ENCODE measurements at regions not wholly inside any gene's neighbourhood (a gene's known extent, or its start where the extent isn't known, plus 50 kb on each side); places are given as distances from the start of the nearest gene placed in this dataset.

DNA sequence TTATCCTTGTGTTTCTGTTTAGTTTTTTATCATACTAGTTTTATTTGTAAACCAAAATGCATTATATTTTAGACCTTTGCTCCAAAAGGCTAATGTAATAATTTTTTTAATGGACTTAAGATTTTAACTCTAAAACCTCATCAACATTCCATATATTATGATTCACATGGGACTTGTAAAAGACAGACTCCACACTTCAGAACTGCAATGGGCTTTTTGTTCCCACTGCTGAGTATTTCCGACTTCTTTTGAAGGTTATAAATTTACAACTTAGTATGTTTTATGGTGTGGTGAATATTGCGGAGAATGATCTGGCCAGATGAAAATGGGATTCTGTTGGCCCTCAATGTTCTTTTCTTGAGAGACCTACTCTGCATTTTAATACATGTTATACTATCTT is 678.5 kb downstream of the USP25 start:
- TF ChIP-seq, protein P1, sequence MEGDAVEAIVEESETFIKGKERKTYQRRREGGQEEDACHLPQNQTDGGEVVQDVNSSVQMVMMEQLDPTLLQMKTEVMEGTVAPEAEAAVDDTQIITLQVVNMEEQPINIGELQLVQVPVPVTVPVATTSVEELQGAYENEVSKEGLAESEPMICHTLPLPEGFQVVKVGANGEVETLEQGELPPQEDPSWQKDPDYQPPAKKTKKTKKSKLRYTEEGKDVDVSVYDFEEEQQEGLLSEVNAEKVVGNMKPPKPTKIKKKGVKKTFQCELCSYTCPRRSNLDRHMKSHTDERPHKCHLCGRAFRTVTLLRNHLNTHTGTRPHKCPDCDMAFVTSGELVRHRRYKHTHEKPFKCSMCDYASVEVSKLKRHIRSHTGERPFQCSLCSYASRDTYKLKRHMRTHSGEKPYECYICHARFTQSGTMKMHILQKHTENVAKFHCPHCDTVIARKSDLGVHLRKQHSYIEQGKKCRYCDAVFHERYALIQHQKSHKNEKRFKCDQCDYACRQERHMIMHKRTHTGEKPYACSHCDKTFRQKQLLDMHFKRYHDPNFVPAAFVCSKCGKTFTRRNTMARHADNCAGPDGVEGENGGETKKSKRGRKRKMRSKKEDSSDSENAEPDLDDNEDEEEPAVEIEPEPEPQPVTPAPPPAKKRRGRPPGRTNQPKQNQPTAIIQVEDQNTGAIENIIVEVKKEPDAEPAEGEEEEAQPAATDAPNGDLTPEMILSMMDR (IDR thresholded peaks at IDR 0.05; ENCODE audit: extremely low read depth, insufficient read depth, missing control alignments), result no peak
- no peak for DNase-seq (ENCODE audit: low spot score)
- in situ Hi-C loops (cut with MboI; ENCODE audit: low pct_unique_long_range_greater_than_20kb, low sequenced_read_pairs, unreplicated experiment), result no loop called here

DNA sequence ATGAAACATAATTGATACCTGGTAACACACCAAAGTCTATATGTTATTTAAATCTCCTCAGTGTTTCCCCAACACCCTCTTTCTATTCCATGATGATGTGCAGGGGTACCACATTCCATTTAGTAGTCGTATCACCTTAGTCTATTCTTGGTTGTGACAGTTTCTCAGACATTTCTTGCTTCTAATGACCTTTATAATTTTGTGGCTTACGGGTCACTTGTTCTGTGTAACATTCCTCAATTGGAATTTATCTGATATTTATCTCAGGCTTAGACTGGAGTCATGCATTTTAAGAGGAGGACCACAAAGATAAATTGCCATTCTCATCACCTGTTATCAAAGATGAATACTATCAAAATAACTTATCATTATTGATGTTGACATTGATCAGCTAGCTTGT is 679.6 kb downstream of the USP25 start:
- no peak for DNase-seq (ENCODE audit: low spot score)
- in situ Hi-C loops (cut with MboI; ENCODE audit: low pct_unique_long_range_greater_than_20kb, low sequenced_read_pairs, unreplicated experiment), result no loop called here
- TF ChIP-seq, protein P1 (IDR thresholded peaks at IDR 0.05; ENCODE audit: extremely low read depth, insufficient read depth, missing control alignments), result no peak

DNA sequence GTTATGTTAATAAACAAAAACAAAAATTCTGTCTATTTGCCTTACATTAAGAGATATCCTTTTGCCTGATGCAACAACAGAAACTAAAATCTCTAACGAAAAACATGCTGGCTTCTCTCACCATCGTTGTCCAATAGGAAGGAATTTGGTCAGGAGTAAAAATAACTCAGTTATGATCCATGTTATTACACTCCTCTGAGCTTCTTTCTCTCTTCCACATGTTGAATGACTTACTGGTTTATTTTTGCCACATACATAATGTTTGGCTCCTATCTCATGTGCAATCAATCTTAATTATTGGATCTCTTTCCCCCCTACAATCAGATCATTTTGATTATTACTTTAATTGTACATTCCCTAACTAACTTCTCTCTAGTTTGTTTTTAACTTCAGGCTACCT is 688.4 kb downstream of the USP25 start:
- TF ChIP-seq, protein P1 (IDR thresholded peaks at IDR 0.05; ENCODE audit: extremely low read depth, insufficient read depth, missing control alignments), result no peak
- in situ Hi-C loops (cut with MboI; ENCODE audit: low pct_unique_long_range_greater_than_20kb, low sequenced_read_pairs, unreplicated experiment), result no loop called here
- DNase-seq (ENCODE audit: low spot score), result no peak

DNA sequence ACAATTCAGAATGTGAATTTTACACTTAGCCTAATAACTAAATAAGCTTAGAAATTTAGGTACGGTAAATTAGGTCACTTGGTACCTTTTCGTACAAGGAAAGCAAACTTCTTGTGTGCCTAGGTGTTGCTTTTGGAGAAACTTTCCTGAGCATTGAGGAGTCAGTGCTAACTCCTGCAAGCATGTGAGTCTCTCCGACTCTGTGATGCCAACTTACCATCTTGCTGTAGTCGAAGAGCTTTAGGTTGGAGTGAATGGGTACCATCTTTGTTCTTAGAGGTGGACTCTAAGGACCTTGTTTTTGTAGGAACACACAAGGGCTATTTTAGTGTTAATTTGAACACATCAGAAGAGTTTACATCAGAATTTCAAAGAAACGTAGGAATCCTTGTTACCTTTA is 688.9 kb downstream of the USP25 start:
- TF ChIP-seq, protein P1 (IDR thresholded peaks at IDR 0.05; ENCODE audit: extremely low read depth, insufficient read depth, missing control alignments), result no peak
- no peak for DNase-seq (ENCODE audit: low spot score)
- in situ Hi-C loops (cut with MboI; ENCODE audit: low pct_unique_long_range_greater_than_20kb, low sequenced_read_pairs, unreplicated experiment), result no loop called here

DNA sequence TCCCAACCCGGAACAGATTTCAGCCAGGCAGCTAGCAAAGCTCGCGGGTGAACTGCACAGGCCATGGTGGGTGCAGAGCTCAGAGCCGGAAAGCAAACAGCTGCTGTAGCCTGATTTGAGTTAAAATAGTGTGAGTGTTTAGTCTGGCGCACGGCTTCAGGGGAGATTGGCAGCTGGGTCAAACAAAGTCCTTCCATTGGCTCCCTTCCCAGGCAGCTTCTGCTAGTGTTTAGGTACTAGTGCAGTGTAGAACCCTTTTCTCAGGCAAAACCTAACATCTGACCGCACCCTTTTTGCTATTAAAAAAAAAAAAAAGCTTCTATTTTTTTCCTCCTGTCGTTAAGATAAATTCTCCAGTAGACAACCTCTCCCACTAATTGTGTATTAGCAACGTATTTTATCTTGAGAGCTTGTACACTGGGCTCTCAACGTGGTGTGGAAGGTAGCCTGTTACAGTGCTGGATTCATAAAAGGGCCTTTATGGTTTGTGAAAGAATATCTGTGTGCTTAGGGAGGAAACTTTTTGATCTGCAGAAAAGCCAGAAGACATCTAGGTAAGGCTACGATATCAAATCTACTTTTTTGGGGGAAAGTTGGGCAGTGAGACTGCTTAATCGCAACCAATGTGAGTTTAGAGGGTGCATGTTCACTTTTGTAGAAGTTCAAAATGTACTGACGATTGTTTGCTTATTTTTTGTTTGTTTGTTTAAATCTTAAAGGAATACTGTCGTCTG is 689.6 kb downstream of the USP25 start:
- TF ChIP-seq, protein P1 (IDR thresholded peaks at IDR 0.05; ENCODE audit: extremely low read depth, insufficient read depth, missing control alignments), result no peak
- no peak for DNase-seq (ENCODE audit: low spot score)
- in situ Hi-C loops (cut with MboI; ENCODE audit: low pct_unique_long_range_greater_than_20kb, low sequenced_read_pairs, unreplicated experiment), result no loop called here

DNA sequence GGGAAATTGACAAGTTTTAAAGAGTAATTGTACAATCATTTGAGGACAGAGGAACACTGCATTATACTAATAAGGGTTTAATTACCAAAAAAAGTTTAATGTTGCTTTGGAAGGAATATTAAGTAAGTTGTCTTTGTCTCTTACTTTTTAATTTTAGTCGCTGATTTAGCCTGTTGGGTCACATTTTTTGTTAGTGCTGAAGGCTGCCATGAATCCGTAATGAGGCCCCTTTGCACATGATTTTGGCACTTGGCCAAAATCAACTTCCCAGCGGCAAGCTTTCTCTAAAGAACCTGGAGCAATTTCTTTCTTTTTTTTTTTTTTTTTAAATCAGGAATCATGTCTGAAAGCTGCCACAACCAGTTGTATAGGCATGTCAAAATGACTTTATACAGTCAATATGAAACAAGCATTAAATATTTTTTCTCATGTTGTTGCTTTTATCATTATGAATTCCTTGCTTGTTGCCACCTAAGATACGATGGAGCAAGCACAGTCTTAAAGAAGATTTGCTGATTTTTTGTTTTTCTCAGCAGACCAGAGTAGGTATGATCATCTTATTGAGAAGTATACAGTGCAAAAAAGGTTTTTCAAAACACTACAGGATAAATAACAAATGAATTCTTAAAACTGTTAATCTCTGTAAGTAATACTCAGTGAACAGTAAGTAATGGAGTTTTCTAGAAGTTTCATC is 690.4 kb downstream of the USP25 start:
- in situ Hi-C loops (cut with MboI; ENCODE audit: low pct_unique_long_range_greater_than_20kb, low sequenced_read_pairs, unreplicated experiment), result no loop called here
- DNase-seq (ENCODE audit: low spot score), result no peak
- TF ChIP-seq, protein P1 (IDR thresholded peaks at IDR 0.05; ENCODE audit: extremely low read depth, insufficient read depth, missing control alignments), result no peak
